Kidney (tissue), 13 donors: ENCODE measurements at regions not wholly inside any gene's neighbourhood (a gene's known extent, or its start where the extent isn't known, plus 50 kb on each side); places are given as distances from the start of the nearest gene placed in this dataset.

Experiments used
- DNase-seq, 5 donors: peaks; one replicate each; pipeline ENCODE4 v3.0.0-alpha.2; 2013 to 2020
- FAIRE-seq: peaks from 2 replicates; lab custom pipeline; 2012; peaks lifted over from hg19 to GRCh38; lab: Jason Lieb, UNC
- H3K27ac ChIP-seq, 2 donors: one replicate each; pipeline ENCODE4 v1.7.0; 2013; ENCODE audit warnings: low read depth in 2 of 2, low read length in 2 of 2, inconsistent platforms in 1 of 2
- H3K27me3 ChIP-seq: one replicate; pipeline ENCODE4 v1.7.1; 2013; ENCODE audit warnings: low read length, inconsistent platforms; ENCODE audit not compliant: control insufficient read depth, insufficient read depth
- H3K36me3 ChIP-seq, 3 donors: one replicate each; pipeline versions ENCODE4 v1.7.0 to v1.7.1; 2013; ENCODE audit warnings: low read length in 3 of 3, control low read depth in 1 of 3, inconsistent platforms in 1 of 3; ENCODE audit not compliant: insufficient read depth in 3 of 3, control insufficient read depth in 2 of 3
- H3K4me1 ChIP-seq, 3 donors: one replicate each; pipeline versions ENCODE4 v1.7.0 to v1.7.1; 2013; ENCODE audit warnings: low read length in 3 of 3, inconsistent platforms in 1 of 3, low read depth in 1 of 3; ENCODE audit not compliant: control insufficient read depth in 2 of 3, insufficient read depth in 2 of 3
- H3K4me3 ChIP-seq, 3 donors: one replicate each; pipeline versions ENCODE4 v1.7.0 to v1.8.1; 2013; ENCODE audit warnings: low read length in 3 of 3, control low read depth in 1 of 3, inconsistent platforms in 1 of 3
- H3K9ac ChIP-seq, 3 donors: one replicate each; pipeline versions ENCODE4 v1.7.0 to v1.7.1; 2013; ENCODE audit warnings: low read length in 3 of 3, control low read depth in 1 of 3, inconsistent platforms in 1 of 3
- H3K9me3 ChIP-seq, 3 donors: one replicate each; pipeline versions ENCODE4 v1.7.0 to v1.7.1; 2013; ENCODE audit warnings: low read length in 3 of 3, control low read depth in 1 of 3, inconsistent platforms in 1 of 3; ENCODE audit not compliant: control insufficient read depth in 2 of 3, insufficient read depth in 1 of 3
- intact Hi-C: fragments of 100-400 bp; cut with DNase I; formaldehyde crosslinking; loops from one replicate; pipeline ENCODE4 v1.11.1; 2022
- TF ChIP-seq, protein P1 (sequence below): IDR thresholded peaks from 3 replicates; pipeline ENCODE4 v1.5.1; 2012; ENCODE audit warnings: mild to moderate bottlenecking, moderate library complexity, borderline replicate concordance; ENCODE audit not compliant: insufficient read depth; ENCODE audit errors: extremely low read depth
- donor health status: control.
- donor health status: control.
- donor health status: control.
- donor health status: control.
- donor health status: control.
- donor health status: DM: yes; HTN: yes; CAD: no.
- donor health status: Normal renal cell carcinoma (clear cell type).

DNA sequence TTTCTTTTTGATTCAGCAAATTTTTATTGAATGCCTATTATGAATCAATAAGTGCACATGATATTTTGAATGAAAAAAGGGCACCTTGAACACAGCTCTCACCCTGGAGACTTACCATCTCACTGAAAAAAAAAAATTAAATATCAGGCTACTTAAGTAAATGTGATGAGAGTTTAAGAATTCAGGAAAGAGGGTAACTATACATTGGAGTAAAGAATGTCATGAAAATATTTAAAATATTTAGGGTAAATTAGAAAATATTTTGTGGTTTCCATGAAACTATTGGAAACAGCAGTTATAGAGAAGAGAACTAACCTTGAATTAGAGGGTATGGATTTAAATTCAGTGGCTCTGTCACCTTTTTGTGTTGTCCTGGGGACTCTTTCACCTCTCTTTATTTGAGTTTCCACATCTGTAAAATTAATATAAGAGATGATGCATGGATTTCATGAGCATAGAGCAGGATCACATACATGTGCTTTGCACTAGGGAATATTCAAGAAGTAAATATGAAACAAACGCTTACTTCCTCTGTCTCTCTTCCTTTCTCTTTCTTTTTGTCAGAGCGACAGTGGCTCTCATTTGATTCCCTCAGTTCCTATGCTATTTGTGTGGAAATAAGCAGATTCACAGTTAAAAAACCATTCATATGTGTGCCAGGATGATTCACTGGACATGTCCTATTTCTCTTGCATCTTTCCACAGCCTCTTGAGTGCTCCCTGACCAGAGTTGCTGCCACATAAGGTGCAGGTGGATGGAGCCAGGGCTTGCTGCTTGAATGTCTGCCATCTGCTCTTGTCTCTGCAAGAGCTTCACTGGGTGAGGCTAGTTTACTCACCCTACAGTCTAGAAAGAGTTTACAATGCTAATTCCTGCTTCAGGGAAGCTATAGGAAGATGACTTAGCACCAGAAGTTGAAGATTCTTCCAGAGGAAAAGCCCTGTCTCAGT, 533.1 kb downstream of the ETS1 start:
- TF ChIP-seq, protein P1, sequence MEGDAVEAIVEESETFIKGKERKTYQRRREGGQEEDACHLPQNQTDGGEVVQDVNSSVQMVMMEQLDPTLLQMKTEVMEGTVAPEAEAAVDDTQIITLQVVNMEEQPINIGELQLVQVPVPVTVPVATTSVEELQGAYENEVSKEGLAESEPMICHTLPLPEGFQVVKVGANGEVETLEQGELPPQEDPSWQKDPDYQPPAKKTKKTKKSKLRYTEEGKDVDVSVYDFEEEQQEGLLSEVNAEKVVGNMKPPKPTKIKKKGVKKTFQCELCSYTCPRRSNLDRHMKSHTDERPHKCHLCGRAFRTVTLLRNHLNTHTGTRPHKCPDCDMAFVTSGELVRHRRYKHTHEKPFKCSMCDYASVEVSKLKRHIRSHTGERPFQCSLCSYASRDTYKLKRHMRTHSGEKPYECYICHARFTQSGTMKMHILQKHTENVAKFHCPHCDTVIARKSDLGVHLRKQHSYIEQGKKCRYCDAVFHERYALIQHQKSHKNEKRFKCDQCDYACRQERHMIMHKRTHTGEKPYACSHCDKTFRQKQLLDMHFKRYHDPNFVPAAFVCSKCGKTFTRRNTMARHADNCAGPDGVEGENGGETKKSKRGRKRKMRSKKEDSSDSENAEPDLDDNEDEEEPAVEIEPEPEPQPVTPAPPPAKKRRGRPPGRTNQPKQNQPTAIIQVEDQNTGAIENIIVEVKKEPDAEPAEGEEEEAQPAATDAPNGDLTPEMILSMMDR, result no peak
- Histone ChIP-seq H3K4me1 (no peaks in the 10 kb centered on the region), H3K9me3 (no peaks in the 10 kb centered on the region), H3K36me3 (no peaks in the 10 kb centered on the region), H3K27ac (no peak overlapping the region), H3K4me3 (no peak overlapping the region), H3K27me3 (no peaks in the 10 kb centered on the region), H3K9ac (no peak overlapping the region)
- FAIRE-seq (no peak), DNase-seq (no peak)
- intact Hi-C loops, result no loop called here

DNA sequence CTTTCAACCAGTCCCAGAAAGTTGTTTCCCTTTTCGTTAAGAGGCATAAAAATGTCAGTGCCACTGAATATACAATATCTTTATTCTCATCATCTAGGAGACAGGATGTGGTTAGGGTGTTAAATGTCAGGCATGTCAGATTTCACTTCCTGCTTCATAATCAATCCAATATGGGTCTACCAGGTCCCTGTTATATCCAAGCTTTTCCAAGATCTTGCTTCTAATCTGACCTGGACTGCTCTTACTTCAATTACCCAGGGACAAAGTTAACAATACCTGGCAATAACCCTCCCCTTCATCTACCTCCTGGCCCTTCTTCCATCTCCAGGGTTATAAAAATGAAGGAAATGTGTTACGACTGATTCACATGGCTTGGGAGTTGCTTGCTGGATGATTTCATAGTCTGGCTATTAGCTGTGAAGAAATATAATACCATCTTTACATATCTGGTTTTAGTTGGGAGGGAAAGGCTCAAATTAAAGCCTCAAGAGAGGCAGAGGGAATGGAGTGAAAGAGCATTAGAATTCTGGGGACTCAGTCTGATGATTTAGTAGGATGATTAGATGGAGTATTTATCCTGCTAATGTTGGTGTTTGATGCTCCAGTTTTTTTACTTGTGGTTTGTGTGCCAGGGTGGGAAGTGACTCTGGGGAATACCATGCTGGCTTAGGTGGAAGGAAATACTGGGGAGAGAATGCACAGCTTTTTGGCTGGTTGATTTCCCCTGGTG, 534.3 kb downstream of the ETS1 start:
- no peaks in the 10 kb centered on the region for H3K4me1 ChIP-seq
- no peak overlapping the region for H3K9ac ChIP-seq
- DNase-seq (no peak), FAIRE-seq (no peak)
- H3K4me3 ChIP-seq, result no peak overlapping the region
- TF ChIP-seq, protein P1, result no peak
- H3K9me3 ChIP-seq, result no peaks in the 10 kb centered on the region
- no peaks in the 10 kb centered on the region for H3K36me3 ChIP-seq
- intact Hi-C loops, result no loop called here
- no peaks in the 10 kb centered on the region for H3K27me3 ChIP-seq
- H3K27ac ChIP-seq, result no peak overlapping the region

DNA sequence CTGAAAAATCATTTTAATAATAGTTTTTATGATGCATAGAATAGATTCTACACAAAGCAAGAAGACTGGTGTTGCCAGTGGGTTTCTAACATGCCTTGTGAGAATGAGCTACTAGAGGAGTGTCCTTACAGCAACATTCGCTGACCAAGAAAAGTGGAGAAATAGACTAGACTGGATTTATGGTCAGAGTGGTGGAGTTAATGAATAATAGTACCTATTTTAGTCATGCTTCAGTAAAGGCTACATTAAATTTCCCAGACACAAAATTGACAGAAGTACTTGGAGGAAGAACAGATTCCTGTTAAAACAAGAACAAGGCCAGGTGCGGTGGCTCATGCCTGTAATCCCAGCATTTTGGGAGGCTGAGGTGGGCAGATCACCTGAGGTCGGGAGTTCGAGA, 539.2 kb downstream of the ETS1 start:
- TF ChIP-seq, protein P1, result no peak

More for the DNA sequence above, 539.2 kb downstream of the ETS1 start:
- Histone ChIP-seq H3K4me1 (no peaks in the 10 kb centered on the region), H3K36me3 (no peaks in the 10 kb centered on the region), H3K4me3 (no peak overlapping the region), H3K27ac (no peak overlapping the region), H3K9me3 (no peaks in the 10 kb centered on the region), H3K9ac (no peak overlapping the region), H3K27me3 (no peaks in the 10 kb centered on the region)
- intact Hi-C loops, result no loop called here
- FAIRE-seq (no peak), DNase-seq (peak in 2 of 5 donors; percentile 57 to 65)
